Ammon's horn (tissue), 1 donor: ENCODE measurements at regions not wholly inside any gene's neighbourhood (a gene's known extent, or its start where the extent isn't known, plus 50 kb on each side); places are given as distances from the start of the nearest gene placed in this dataset.
A peak's percentile ranks its signal among the peaks of the same experiment; 100 is the strongest.
"Not testable (repeated sequence)": the region's sequence is repeated elsewhere in the genome, so short reads cannot be mapped to it uniquely, and the experiment has no call there.

Experiments used
- DNase-seq: peaks from one replicate; pipeline ENCODE4 v3.0.0-alpha.2; 2016; ENCODE audit warnings: low spot score

DNA sequence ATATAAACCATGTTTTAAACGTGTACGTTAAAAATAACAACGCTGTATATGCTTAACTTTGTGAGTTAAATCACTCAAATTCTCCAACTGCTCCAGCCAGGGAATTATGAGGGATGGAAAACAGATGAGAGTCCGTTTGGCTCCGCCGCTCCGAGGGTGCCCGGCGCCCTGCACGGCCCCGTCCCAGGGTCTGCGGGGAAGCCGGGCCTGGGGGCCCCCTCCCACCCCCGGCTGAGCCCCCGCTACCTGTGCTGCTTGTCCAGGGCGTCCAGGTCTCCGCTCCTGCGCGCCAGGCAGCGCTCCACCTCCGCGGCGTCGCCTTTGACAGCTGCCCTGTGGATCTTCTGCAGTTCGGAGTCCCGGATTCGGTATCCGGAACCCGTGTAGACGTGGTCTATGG lies 415.5 kb downstream of the FOXD4L4 start:
- DNase-seq = not testable (repeated sequence)

DNA sequence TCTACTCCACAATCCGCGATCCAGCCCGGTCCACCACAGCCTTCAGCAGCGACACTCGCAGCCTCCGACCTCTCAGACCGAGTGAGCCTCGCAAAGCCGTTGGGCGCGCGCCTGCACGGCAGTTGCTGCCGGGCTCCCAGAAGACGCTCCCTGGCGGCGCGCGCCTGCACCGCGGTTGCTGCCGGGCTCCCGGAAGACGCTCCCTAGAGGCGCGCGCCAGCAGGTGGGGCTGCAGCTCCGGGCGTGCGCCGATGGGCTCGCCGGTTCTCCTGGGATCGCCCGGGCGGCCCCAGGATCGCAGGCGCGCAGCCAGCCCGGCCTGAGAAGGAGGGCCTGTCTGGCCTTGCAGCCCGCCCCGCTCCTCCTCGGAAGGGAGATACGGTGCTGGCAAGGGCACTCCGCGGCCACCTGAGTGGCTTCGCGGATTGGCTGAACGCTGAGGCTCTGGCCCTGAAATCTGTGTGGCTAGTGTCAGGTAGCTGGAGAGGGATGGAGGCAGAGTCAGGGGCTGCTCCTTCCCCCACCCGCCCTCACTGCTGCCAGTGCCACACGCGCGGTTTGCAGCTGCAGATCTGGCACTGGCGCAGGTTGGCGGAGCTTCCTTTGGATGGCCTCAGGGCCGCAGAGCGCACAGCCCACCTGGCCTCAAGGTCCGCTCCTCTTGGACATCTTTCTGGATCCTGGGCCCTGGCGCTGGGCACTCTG lies 416.2 kb downstream of the FOXD4L4 start:
- DNase-seq = peak; percentile 35

DNA sequence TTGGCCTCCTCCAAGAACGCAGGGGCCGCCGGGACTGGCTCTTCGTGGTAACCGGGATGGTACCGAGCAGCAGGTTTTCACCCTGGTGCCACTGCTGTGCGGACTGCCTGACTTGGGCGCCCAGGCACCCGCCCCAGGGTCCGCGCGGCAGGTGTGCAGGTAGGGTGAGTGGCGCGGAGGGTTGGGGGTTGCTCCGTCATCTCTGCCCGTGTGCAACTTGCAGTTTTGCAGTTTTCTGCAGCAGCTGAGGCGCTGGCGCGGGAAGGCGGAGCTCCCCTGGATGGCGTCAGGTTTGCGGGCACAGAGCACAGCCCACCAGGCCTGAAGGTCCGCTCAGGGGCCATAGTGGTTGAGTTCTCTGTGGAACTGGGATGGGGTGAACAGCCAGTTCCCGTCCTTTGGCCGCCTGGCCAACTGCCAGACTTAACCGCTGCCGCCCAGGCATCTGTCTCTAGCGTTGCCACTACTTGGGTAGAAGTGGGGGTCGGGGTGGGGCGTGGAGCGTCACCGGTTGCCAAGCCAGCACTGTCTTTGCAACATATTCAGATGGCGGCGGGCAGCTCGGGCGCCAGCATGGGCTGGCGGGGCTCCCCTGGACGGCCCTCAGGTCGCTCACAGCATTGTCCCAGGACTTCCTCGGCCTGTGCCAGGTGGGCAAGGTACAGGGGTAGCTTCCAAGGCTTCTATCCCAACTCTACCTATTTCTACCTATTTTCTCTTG lies 417.2 kb downstream of the FOXD4L4 start:
- not testable (repeated sequence) for DNase-seq

DNA sequence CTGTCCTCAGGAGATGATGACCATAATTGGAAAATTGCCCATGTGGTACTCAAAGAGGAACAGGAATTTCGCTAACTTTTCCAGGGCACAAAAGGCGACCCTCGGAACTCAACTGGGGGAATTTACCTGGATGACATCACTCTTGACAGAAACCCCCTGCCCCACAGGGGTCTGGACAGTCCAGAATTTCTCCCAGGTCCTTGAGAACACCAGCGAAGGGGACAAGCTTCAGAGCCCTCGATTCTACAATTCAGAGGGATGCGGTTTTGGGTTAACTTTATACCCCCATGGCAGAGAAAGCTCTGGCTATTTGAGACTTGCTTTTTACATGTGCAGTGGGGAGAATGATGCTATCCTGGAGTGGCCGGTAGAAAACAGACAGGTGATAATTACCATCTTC lies 445.4 kb downstream of the FOXD4L4 start:
- not testable (repeated sequence) for DNase-seq

DNA sequence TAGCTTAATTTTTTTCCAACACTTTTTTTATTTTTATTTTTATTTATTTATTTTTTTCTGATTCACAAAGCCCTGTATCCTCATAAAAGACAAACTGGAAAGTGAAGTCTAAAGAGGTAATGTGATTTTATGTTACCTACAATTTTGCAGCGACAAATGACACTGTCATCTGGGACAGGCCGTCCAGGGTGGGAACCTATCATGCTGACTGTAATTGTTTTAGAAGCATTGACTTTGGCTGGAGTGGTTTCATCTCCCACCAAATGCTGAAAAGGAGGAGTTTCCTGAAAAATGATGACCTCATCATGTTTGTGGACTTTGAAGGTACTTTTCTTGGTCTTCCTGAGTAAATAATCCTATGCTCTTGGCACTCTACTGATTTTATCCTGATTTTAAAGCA lies 446.7 kb downstream of the FOXD4L4 start:
- not testable (repeated sequence) for DNase-seq

DNA sequence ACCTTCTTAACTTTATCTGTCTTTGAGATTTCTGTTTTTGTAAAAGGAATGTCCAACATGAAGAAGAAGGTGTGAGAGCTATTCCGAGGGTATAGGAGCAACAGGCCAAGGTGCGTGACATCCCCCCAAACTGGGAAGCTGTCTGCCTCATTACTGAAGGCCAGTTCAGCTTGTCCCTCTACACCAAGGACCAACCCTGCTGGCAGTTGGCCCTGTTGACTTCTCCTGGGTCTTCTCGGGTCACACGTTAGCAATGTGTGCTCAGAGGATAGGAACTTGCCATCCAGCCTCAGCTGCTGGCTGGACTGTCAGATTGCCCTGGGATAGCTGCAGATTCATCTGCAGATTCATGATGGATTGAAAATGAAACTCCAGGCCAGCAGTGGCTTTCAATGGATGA lies 460.3 kb downstream of the FOXD4L4 start:
- DNase-seq = not testable (repeated sequence)

DNA sequence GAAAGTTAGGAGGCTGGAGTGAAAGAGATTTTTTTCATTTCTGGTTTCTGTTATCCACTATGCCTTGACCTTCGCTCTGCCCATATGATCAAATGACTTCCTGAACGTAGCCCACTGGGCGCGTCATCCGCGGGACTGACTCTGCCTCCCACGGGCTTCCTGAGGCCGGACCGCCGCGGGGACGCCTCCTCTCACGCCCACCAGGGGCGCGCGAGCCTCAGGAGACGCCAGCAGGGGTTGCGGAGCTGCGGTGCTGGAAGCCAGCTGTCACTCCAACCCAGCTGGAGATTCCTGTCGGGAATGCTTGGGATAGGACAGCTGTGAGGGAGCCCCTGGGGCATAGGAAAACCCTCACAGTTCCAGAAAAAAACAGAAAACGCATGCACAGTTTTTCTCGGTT lies 461.5 kb downstream of the FOXD4L4 start:
- DNase-seq = not testable (repeated sequence)

DNA sequence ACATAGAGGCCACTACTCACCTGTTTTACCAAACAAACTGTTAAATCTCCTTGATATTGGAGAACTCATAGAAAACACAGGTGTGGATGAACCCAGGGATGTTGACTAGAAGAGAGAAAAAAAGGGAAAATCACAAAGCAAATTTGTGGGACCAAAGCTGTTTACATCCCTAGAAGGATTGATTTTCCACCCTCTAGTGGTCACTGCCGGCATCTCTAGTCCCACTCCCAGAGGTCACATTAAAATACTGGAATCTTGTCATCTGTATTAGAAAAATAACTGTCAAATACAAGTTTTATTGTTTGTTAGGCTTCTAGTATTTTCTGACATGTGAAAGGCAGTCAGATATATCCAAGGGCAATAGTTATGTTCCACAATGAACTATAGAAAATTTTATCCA lies 469.7 kb downstream of the FOXD4L4 start:
- not testable (repeated sequence) for DNase-seq

DNA sequence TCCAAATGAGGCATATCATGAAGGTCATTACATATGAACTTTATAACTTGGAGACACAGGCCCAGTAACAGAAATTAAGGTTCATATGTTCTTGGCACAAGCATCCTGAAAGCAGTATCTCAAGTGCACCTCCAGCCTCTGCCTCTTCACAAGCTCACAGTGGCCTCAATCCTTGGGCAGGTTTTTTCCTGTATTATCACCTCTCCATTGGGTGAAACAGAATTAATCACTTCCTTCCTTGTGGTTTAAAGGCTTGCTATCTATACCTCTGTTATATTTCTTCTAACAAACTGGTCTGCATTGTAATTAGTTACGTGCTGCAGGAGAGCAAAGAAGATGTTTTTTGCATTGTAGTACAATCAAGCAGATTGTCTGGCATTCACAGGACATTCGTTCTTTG lies 471.0 kb downstream of the FOXD4L4 start:
- not testable (repeated sequence) for DNase-seq

DNA sequence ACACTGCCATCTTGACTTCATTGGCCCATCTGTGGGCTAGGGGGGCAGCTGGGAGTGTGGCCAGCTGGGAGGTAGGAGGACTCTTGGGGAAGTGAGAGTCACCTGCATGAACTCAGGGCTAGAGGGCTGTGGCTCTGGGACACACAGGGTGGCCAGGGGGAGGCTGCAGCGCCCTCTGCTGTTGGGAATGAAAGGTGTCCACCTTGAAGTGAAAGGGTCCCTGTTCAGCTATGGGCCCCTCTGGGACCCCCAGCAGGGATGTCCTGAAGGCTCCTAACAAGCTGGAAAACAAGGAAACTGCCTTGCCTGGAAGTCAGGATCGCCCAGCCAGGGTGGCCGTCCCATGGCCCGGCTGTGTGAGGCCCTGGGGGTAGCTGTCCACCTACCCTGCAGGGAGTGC lies 507.8 kb downstream of the FOXD4L4 start:
- not testable (repeated sequence) for DNase-seq

DNA sequence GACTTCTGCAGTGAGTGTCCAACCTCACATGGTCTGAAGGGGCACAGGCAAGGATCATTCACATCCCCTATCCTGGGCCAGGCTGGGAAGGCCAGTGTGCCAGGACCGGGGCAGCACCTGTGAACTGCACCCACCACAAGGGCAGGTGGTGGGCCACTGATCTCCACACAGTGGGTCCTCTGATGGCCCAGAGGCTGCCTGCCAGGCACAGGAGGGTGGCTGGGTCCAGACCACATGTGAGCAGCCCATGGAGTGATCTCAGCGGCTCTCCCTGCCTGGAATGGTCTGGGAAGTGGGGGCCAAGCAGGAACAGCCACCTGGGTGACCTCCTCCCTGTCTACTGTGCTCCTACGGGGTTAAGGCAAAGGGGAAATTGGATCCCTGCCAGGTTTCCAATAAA lies 508.5 kb downstream of the FOXD4L4 start:
- DNase-seq = not testable (repeated sequence)

DNA sequence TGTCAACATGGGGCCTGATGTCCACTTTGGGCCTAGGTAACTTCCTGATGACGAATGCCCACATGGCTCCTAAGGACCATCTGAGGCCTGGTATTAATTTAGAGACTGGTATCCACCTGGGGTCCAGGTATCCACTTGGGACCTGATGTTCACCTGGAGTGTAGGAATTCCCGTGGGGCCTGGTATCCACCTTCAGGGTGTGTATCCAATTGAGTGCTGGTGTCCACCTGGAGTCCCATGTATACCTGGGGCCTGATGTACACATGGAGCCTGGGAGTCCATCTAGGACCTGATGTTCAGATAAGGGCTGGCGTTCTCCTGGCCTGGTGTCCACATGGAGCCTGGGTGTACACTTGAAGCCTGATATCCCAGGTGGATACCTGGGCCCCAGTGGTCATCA lies 520.6 kb downstream of the FOXD4L4 start:
- DNase-seq = not testable (repeated sequence)

DNA sequence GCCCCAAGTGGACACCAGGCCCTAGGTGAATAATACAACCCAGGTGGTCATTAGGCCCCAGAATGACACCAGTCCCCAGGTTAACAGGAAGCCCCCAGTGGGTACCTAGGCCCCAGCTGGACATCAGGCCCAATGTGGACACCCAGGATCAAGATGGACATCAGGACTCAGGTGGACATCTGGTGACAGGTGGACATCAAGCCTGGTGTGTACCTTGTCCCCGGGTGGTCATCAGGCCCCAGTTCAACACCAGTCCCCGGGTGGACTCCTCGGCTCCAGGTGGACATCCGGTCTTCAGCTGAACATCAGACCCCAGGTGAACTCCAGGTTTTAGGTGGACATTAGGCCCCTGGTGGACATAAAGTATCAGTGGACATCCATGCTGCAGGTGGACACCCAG lies 524.6 kb downstream of the FOXD4L4 start:
- not testable (repeated sequence) for DNase-seq

DNA sequence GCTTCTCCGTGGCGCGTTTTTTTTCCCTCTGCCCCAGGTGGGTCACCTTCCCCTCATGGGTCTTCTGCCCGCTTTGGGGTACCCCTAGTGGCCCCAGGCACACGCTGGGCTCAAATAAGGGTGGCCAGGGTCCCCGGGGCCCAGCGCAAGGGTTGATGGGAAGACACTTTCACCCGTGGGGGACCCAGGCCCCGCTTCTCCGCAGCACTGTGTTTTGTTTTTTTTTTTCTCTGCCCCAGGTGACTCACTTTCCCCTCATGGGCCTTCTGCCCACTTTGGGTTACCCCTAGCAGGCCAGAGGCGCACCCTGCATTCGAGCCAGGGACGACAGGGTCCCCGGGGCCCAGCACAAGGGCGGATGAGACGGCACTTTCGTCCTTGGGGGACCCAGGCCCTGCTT lies 526.7 kb downstream of the FOXD4L4 start:
- not testable (repeated sequence) for DNase-seq

DNA sequence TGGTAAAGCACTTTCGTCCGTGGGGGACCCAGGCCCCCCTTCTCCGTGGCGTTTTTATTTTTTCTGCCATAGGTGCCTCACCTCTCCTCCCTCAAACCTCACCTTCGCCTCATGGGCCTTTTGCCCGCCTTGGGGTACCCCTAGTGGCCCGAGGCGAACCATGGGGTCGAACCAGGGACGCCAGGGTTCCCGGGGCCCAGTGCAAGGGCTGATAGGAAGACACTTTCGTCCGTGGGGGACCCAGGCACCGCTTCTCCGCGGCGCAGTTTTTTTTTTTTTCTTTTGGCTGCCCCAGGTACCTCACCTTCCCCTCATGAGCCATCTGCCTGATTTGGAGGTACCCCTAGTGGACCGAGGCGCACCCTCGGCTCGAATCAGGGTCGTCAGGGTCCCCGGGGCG lies 527.8 kb downstream of the FOXD4L4 start:
- DNase-seq = not testable (repeated sequence)

DNA sequence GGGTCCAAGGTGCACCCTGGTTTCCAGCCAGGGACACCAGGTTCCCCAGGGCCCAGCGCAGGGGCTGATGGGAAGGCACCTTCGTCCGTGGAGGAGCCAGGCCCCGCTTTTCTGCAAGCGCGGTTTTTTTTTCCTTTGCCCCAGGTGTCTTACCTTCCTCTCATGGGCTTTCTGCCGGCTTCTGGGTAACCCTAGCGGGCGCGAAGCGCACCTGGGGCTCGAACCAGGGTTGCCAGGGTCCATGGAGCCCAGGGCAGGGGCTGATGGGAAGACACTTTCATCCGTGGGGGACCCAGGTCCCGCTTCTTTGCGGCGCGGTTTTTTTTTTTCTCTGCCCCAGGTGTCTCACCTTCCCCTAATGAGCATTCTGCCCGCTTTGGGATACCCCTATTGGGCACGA lies 529.3 kb downstream of the FOXD4L4 start:
- DNase-seq = not testable (repeated sequence)

DNA sequence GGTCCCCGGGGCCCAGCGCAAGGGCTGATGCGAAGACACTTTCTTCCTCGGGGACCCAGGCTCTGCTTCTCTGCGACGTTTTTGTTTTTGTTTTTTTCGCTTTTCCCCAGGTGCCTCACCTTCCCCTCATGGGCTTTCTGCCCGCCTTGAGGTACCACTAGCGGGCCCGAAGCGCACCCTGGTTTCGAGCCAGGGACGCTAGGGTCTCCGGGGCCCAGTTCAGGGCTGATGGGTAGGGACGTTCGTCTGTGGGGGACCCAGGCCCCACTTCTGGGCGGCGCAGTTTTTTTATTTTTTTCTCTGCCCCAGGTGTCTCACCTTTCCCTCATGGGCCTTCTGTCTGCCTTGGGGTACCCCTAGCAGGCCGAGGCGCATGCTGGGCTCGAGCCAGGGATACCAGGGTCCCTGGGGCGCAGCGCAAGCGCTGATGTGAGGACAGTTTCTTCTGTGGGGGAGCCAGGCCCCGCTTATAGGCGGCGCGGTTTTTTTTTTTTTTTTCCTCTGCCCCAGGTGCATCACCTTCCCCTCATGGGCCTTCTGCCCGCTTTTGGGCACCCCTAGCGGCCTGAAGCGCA lies 530.0 kb downstream of the FOXD4L4 start:
- DNase-seq = not testable (repeated sequence)

DNA sequence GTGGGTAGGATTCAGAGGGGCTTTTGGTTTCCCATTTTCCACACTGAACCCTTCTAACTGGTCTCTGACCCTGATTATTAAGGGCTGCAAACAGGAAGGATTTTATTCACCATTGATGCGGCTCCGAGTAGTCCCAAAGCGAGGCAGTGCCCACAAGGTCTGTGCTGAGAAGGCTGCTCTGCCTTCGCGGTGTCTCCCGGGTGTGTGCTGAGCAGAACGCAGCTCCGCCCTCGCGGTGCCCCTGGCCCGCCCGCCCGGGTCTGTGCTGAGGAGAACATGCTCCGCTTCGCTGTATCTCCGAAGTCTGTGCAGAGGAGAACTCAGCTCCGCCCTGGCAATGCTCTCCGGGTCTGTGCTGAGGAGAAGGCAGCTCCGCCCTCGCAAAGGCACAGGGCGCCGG lies 530.7 kb downstream of the FOXD4L4 start:
- not testable (repeated sequence) for DNase-seq

DNA sequence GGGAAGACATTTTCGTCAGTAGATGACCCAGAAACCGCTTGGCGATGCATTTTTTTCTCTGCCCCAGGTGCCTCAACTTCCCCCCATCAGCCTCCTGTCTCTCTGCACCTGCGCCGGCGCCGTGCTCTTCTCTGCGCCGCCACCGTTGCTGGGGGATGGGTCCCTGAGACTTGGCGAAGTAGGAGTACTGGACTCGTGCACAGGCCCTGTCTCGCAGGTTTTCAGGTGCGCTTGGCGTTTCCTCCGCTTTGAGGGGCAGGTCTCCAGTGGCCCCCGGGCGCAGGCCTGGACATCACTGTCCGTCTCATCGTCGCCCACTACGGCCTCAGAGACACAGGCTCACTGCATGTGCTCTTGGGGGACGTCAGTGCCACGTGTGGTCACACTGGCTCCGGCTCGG lies 532.1 kb downstream of the FOXD4L4 start:
- DNase-seq = not testable (repeated sequence)

DNA sequence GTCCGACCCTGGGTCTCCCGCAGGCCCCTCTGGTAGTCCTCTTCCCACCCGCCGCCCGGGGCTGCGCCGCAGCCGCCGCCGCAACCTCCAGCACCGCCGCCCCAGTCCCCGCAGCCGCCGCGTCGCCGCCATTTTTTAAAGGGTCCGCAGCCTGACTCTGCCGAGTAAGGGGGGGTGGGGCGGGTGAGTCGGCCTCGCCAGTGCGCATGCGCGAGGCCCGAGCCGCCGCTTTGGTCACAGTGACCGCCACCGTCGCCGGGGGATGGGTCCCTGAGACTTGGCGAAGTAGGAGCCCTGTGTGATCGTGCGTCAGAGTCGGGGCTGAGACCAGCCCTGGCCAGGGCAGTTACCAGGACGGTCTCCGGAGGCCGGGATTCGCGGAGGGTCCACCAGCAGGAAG lies 532.8 kb downstream of the FOXD4L4 start:
- not testable (repeated sequence) for DNase-seq

DNA sequence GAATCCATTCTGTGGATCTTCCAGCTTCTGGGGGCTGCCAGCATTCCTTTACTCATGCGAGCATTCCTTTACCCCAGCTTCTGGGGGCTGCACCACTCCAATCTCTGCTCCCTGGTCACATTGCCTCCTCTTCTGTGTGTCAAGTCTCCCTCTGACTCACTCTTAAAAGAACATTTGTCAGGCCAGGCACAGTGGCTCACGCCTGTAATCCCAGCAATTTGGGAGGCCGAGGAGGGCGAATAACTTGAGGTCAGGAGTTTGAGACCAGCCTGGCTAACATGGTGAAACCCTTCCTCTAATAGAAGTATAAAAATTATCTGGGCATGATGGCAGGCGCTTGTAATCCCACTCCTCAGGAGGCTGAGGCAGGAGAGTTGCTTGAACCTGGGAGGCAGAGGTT lies 541.9 kb downstream of the FOXD4L4 start:
- not testable (repeated sequence) for DNase-seq
